ENCODE measurements at regions not wholly inside any gene's neighbourhood (a gene's known extent, or its start where the extent isn't known, plus 50 kb on each side); places are given as distances from the start of the nearest gene placed in this dataset.

GRCh38 chr12:44929236-44929885 is 53.2 kb upstream of the NELL2 start:
- DNase-seq: no peak
- POLR2A ChIA-PET: no interaction called here
- Histone ChIP-seq H3K4me1 (ENCODE audit: insufficient read depth, low read length) (no peaks in the 10 kb centered on the region), H3K27ac (ENCODE audit: low read depth in 1 of 2, low read length in 2 of 2) (no peak overlapping the region), H3K4me3 (ENCODE audit: low read length) (no peak overlapping the region), H3K27me3 (ENCODE audit: control insufficient read depth in 1 of 2, insufficient read depth in 2 of 2, low read length in 2 of 2) (no peaks in the 10 kb centered on the region), H3K9me3 (ENCODE audit: control insufficient read depth in 1 of 2, insufficient read depth in 1 of 2, low read length in 2 of 2) (no peaks in the 10 kb centered on the region), H3K36me3 (ENCODE audit: insufficient read depth, low read length) (no peaks in the 10 kb centered on the region)
- no peaks in the 10 kb centered on the region for H3K36me3 Mint-ChIP-seq (ENCODE audit: low read depth)
- intact Hi-C loops (cut with DNase I, micrococcal nuclease): loop anchor here in 1 of 2 experiments (2.0 to 5.0 kb wide), 2 partner anchors 117 to 612 kb away; no protein-coding TSS in a partner anchor
- TF ChIP-seq CTCF (IDR thresholded peaks at IDR 0.05): no peak
- H3K4me3 Mint-ChIP-seq: no peak overlapping the region
- no peaks in the 10 kb centered on the region for H3K9me3 Mint-ChIP-seq
- no peak for ATAC-seq (ENCODE audit: poor library complexity)
- CTCF ChIA-PET: interaction anchor here (0.6 to 3.3 kb wide), 4 partner anchors 20 to 154 kb away, joined by 3 to 14 read pairs (median 8); no protein-coding TSS in a partner anchor
- H3K27ac Mint-ChIP-seq: no peak overlapping the region
- H3K4me1 Mint-ChIP-seq (ENCODE audit: low read depth): peaks cover 5% of the 10 kb centered on the region
- H3K27me3 Mint-ChIP-seq: peaks cover 4% of the 10 kb centered on the region

Data from CD4-positive, alpha-beta T cell (primary cell).